ENCODE measurements at regions not wholly inside any gene's neighbourhood (a gene's known extent, or its start where the extent isn't known, plus 50 kb on each side); places are given as distances from the start of the nearest gene placed in this dataset.
A peak's percentile ranks its signal among the peaks of the same experiment; 100 is the strongest.

- no peaks in the 10 kb centered on the region for H3K27me3 ChIP-seq
- no peak overlapping the region for H3K4me3 ChIP-seq
- H3K9me3 ChIP-seq: peaks cover 0 to 16% of the 10 kb centered on the region in 2 donors
- H3K36me3 ChIP-seq: no peaks in the 10 kb centered on the region
- no peaks in the 10 kb centered on the region for H3K4me1 ChIP-seq
- no peak for DNase-seq (ENCODE audit: low spot score)
- TF ChIP-seq CTCF (IDR thresholded peaks at IDR 0.05): no peak
- H3K27ac ChIP-seq: no peak overlapping the region
Observed at GRCh38 chr16:74123195-74123594, 173.4 kb upstream of the PSMD7 start.

- no peaks in the 10 kb centered on the region for H3K36me3 ChIP-seq
- H3K4me1 ChIP-seq: no peaks in the 10 kb centered on the region
- H3K4me3 ChIP-seq: no peak overlapping the region
- TF ChIP-seq CTCF (IDR thresholded peaks at IDR 0.05): no peak
- H3K27ac ChIP-seq: no peak overlapping the region
- no peaks in the 10 kb centered on the region for H3K27me3 ChIP-seq
- DNase-seq (ENCODE audit: low spot score): no peak
- no peaks in the 10 kb centered on the region for H3K9me3 ChIP-seq
Observed at GRCh38 chr16:74117798-74118197, 178.8 kb upstream of the PSMD7 start.

GRCh38 chr16:74113545-74113944, 183.1 kb upstream of the PSMD7 start:
- Histone ChIP-seq H3K4me3 (no peak overlapping the region), H3K27me3 (no peaks in the 10 kb centered on the region), H3K27ac (no peak overlapping the region), H3K36me3 (no peaks in the 10 kb centered on the region), H3K9me3 (no peaks in the 10 kb centered on the region), H3K4me1 (no peaks in the 10 kb centered on the region)
- no peak for TF ChIP-seq CTCF (IDR thresholded peaks at IDR 0.05)
- no peak for DNase-seq (ENCODE audit: low spot score)

- no peak overlapping the region for H3K27ac ChIP-seq
- DNase-seq (ENCODE audit: low spot score): no peak
- H3K9me3 ChIP-seq: no peaks in the 10 kb centered on the region
- H3K4me3 ChIP-seq: no peak overlapping the region
- no peaks in the 10 kb centered on the region for H3K27me3 ChIP-seq
- no peaks in the 10 kb centered on the region for H3K36me3 ChIP-seq
- no peak for TF ChIP-seq CTCF (IDR thresholded peaks at IDR 0.05)
- no peaks in the 10 kb centered on the region for H3K4me1 ChIP-seq
Observed at GRCh38 chr16:74111456-74111982, 185.1 kb upstream of the PSMD7 start.

- Histone ChIP-seq H3K4me1 (no peaks in the 10 kb centered on the region), H3K27ac (no peak overlapping the region), H3K27me3 (no peaks in the 10 kb centered on the region), H3K9me3 (no peaks in the 10 kb centered on the region), H3K4me3 (no peak overlapping the region), H3K36me3 (no peaks in the 10 kb centered on the region)
- no peak for DNase-seq (ENCODE audit: low spot score)
- peak in 1 of 2 donors; percentile 46 for TF ChIP-seq CTCF (IDR thresholded peaks at IDR 0.05)
Observed at GRCh38 chr16:74107795-74108610, 188.6 kb upstream of the PSMD7 start.
